Endothelial cell of umbilical vein (primary cell): ENCODE measurements at regions not wholly inside any gene's neighbourhood (a gene's known extent, or its start where the extent isn't known, plus 50 kb on each side); places are given as distances from the start of the nearest gene placed in this dataset.
"Not testable (repeated sequence)": the region's sequence is repeated elsewhere in the genome, so short reads cannot be mapped to it uniquely, and the experiment has no call there.

ENCODE experiments used
- BruUV-seq: library from RNA; stranded (reverse); fragments of 400-500 nt; replicated peaks from 2 replicates; lab custom pipeline; 2021; lab: Mats Ljungman, UMichigan
- CTCF ChIA-PET: fragments of 300-600, 350-600 bp; sonication (Branson Sonifier 250); formaldehyde crosslinking; loops from one replicate; lab custom pipeline; 2021; ENCODE audit warnings: antibody characterized with exemption, inconsistent platforms; lab: Charles Lee
- POLR2A ChIA-PET: fragments of 300-600, 350-600 bp; sonication (Branson Sonifier 250); formaldehyde crosslinking; loops from one replicate; lab custom pipeline; 2021; ENCODE audit warnings: antibody characterized with exemption, inconsistent platforms; lab: Charles Lee
- DNase-seq: peaks from one replicate; pipeline ENCODE4 v3.0.0-alpha.2; 2011; ENCODE audit warnings: low read depth, low spot score
- FAIRE-seq: peaks from 2 replicates; lab custom pipeline; 2011; peaks lifted over from hg19 to GRCh38; lab: Jason Lieb, UNC
- H2AFZ ChIP-seq: 2 replicates; pipeline ENCODE4 v1.6.0; 2012; ENCODE audit warnings: low read depth, low read length, control low read depth, inconsistent platforms
- H3K27ac ChIP-seq: 2 replicates; pipeline ENCODE4 v1.5.1; 2011; ENCODE audit warnings: low read depth, mild to moderate bottlenecking, control low read depth, low read length, moderate library complexity; ENCODE audit not compliant: insufficient read depth
- H3K27me3 ChIP-seq, 2 experiments: 2 replicates each; pipeline versions ENCODE4 v1.6.0 to v1.6.1; 2011; ENCODE audit warnings: low read length in 2 of 2, mixed read lengths in 1 of 2; ENCODE audit not compliant: control insufficient read depth in 2 of 2, insufficient read depth in 2 of 2
- H3K36me3 ChIP-seq, 2 experiments: 2 replicates in 1 of 2; 3 replicates in 1 of 2; pipeline ENCODE4 v1.5.1; 2011; ENCODE audit warnings: low read length in 2 of 2, mild to moderate bottlenecking in 1 of 2, moderate library complexity in 1 of 2; ENCODE audit not compliant: control insufficient read depth in 2 of 2, insufficient read depth in 2 of 2; ENCODE audit errors: extremely low read depth in 1 of 2
- H3K4me1 ChIP-seq: 3 replicates; pipeline ENCODE4 v1.5.1; 2011; ENCODE audit warnings: mild to moderate bottlenecking, low read length; ENCODE audit not compliant: control insufficient read depth, insufficient read depth; ENCODE audit errors: extremely low read depth
- H3K4me2 ChIP-seq: 2 replicates; pipeline ENCODE4 v1.6.1; 2011; ENCODE audit warnings: low read length, control low read depth, mixed read lengths; ENCODE audit not compliant: insufficient read depth
- H3K4me3 ChIP-seq, 3 experiments: fragments of 200-600 bp in 1 of 3; sonication (generic), shearing (Covaris generic) in 1 of 3; replicated peaks in 1 of 3; 2 replicates each; pipeline ENCODE4 v1.5.1; 2011 to 2016; ENCODE audit warnings: control low read depth in 3 of 3, low read length in 3 of 3, mild to moderate bottlenecking in 2 of 3, inconsistent platforms in 1 of 3, low read depth in 1 of 3, moderate library complexity in 1 of 3; ENCODE audit not compliant: insufficient read depth in 1 of 3
- H3K79me2 ChIP-seq: 2 replicates; pipeline ENCODE4 v1.6.0; 2012; ENCODE audit warnings: low read length, inconsistent platforms; ENCODE audit not compliant: control insufficient read depth, insufficient read depth
- H3K9ac ChIP-seq: replicated peaks from 2 replicates; pipeline ENCODE3; 2011; ENCODE audit warnings: low read length, control low read depth; ENCODE audit not compliant: insufficient read depth; ENCODE audit errors: extremely low read depth
- H3K9me1 ChIP-seq: replicated peaks from 3 replicates; pipeline ENCODE4 v1.6.0; 2011; ENCODE audit warnings: mild to moderate bottlenecking, low read length; ENCODE audit not compliant: control insufficient read depth, insufficient read depth; ENCODE audit errors: extremely low read depth
- H3K9me3 ChIP-seq: replicated peaks from 2 replicates; pipeline ENCODE4 v1.5.1; 2012; ENCODE audit warnings: low read length, inconsistent platforms; ENCODE audit not compliant: control insufficient read depth, insufficient read depth
- H4K20me1 ChIP-seq: replicated peaks from 2 replicates; pipeline ENCODE3; 2011; ENCODE audit warnings: mild to moderate bottlenecking, low read length; ENCODE audit not compliant: control insufficient read depth, insufficient read depth; ENCODE audit errors: extremely low read depth
- CTCF ChIP-seq, 2 donors: IDR thresholded peaks; 1 replicate in 1 of 2; 2 replicates in 1 of 2; pipeline ENCODE4 v1.5.1; 2011; ENCODE audit warnings: low read length in 2 of 2, mild to moderate bottlenecking in 2 of 2, moderate library complexity in 2 of 2, control low read depth in 1 of 2, inconsistent platforms in 1 of 2, low read depth in 1 of 2; ENCODE audit not compliant: insufficient read depth in 1 of 2; ENCODE audit errors: extremely low read depth in 1 of 2
- EZH2 ChIP-seq: IDR thresholded peaks from 2 replicates; pipeline ENCODE4 v1.6.1; 2012; ENCODE audit warnings: borderline replicate concordance, low read depth, mild to moderate bottlenecking, moderate library complexity, low read length, inconsistent platforms; ENCODE audit not compliant: severe bottlenecking
- FOS ChIP-seq: IDR thresholded peaks from 2 replicates; pipeline ENCODE4 v1.6.1; 2011; ENCODE audit warnings: mild to moderate bottlenecking, low read length, moderate library complexity, borderline replicate concordance; ENCODE audit not compliant: insufficient read depth
- GATA2 ChIP-seq: IDR thresholded peaks from 2 replicates; pipeline ENCODE4 v1.7.0; 2011; ENCODE audit warnings: low read depth, mild to moderate bottlenecking, moderate library complexity, mixed read lengths, low read length; ENCODE audit not compliant: insufficient read length, insufficient read depth
- JUN ChIP-seq: IDR thresholded peaks from 2 replicates; pipeline ENCODE4 v1.6.1; 2011; ENCODE audit warnings: borderline replicate concordance, low read depth; ENCODE audit not compliant: insufficient read length, insufficient read depth
- MAX ChIP-seq: IDR thresholded peaks from 2 replicates; pipeline ENCODE4 v1.6.1; 2011; ENCODE audit not compliant: insufficient read depth, insufficient read length
- MYC ChIP-seq: IDR thresholded peaks from one replicate; pipeline ENCODE4 v1.6.1; 2011; ENCODE audit warnings: mild to moderate bottlenecking, low read depth, low read length
- POLR2A ChIP-seq: IDR thresholded peaks from 2 replicates; pipeline ENCODE4 v1.6.1; 2012; ENCODE audit warnings: low read depth, mild to moderate bottlenecking, control low read depth, low read length
- POLR2AphosphoS5 ChIP-seq: IDR thresholded peaks from 2 replicates; pipeline ENCODE4 v1.6.1; 2012; ENCODE audit warnings: low read depth, mild to moderate bottlenecking, control low read depth, low read length, moderate library complexity; ENCODE audit not compliant: insufficient read depth
- dilution Hi-C: fragments of 300-500 bp; cut with MboI; formaldehyde crosslinking; loops from one replicate; pipeline ENCODE4 v1.15.0; 2019; ENCODE audit warnings: low sequenced_read_pairs; ENCODE audit not compliant: extremely low pct_ligation_motif_present
- intact Hi-C: fragments of 100-400 bp; cut with micrococcal nuclease; formaldehyde crosslinking; loops from one replicate; pipeline ENCODE4 v1.10.0; 2022

- Histone ChIP-seq H3K9me1 (no peaks in the 10 kb centered on the region), H2AFZ (no peak overlapping the region), H3K9ac (no peak overlapping the region), H3K27ac (no peak overlapping the region), H3K4me3 (no peak overlapping the region), H3K79me2 (no peaks in the 10 kb centered on the region), H3K4me2 (no peak overlapping the region), H3K36me3 (no peaks in the 10 kb centered on the region), H3K27me3 (no peaks in the 10 kb centered on the region), H4K20me1 (no peaks in the 10 kb centered on the region), H3K4me1 (no peaks in the 10 kb centered on the region), H3K9me3 (no peaks in the 10 kb centered on the region)
- CTCF ChIA-PET, result no interaction called here
- no peak for FAIRE-seq
- intact Hi-C loops (no loop called here), dilution Hi-C loops (no loop called here)
- BruUV-seq, result no TSS peak
- no peak for TF ChIP-seq EZH2
- no peak for TF ChIP-seq JUN
- TF ChIP-seq CTCF (IDR thresholded peaks at IDR 0.05; ENCODE audit: extremely low read depth in 1 of 2, insufficient read depth in 1 of 2, low read depth in 1 of 2, low read length in 2 of 2), result no peak
- no peak for TF ChIP-seq FOS
- no peak for TF ChIP-seq POLR2AphosphoS5
- TF ChIP-seq MYC, result no peak
- no peak for TF ChIP-seq POLR2A
- TF ChIP-seq GATA2, result no peak
- TF ChIP-seq MAX, result no peak
- no peak for DNase-seq
- POLR2A ChIA-PET, result no interaction called here
Observed at GRCh38 chr1:242966892-242967291, 288.2 kb downstream of the CEP170 start.

GRCh38 chr1:242959397-242959796 is 295.7 kb downstream of the CEP170 start:
- H3K4me3 ChIP-seq, DNase-seq, H3K79me2 ChIP-seq, H3K36me3 ChIP-seq, H3K27me3 ChIP-seq, H4K20me1 ChIP-seq, FAIRE-seq, BruUV-seq, H3K4me1 ChIP-seq, H3K9me3 ChIP-seq, CTCF ChIA-PET, intact Hi-C loops, H3K9me1 ChIP-seq, H2AFZ ChIP-seq, H3K9ac ChIP-seq, dilution Hi-C loops, H3K4me2 ChIP-seq, H3K27ac ChIP-seq, POLR2A ChIA-PET: not testable (repeated sequence)

GRCh38 chr1:242954945-242955344 is 300.1 kb downstream of the CEP170 start:
- DNase-seq, intact Hi-C loops, dilution Hi-C loops, H3K9me1 ChIP-seq, H3K4me1 ChIP-seq, H3K79me2 ChIP-seq, BruUV-seq, FAIRE-seq, H2AFZ ChIP-seq, H3K4me3 ChIP-seq, H3K27me3 ChIP-seq, H3K9me3 ChIP-seq, H3K9ac ChIP-seq, H3K4me2 ChIP-seq, H3K36me3 ChIP-seq, H3K27ac ChIP-seq, CTCF ChIA-PET, H4K20me1 ChIP-seq, POLR2A ChIA-PET: not testable (repeated sequence)
